H9 (cell line): ENCODE measurements at regions not wholly inside any gene's neighbourhood (a gene's known extent, or its start where the extent isn't known, plus 50 kb on each side); places are given as distances from the start of the nearest gene placed in this dataset.

Experiments used
- DNase-seq: peaks from one replicate; pipeline ENCODE4 v3.0.0-alpha.2; 2017
- H2AFZ ChIP-seq: one replicate; pipeline ENCODE4 v1.6.1; 2013; ENCODE audit warnings: mild to moderate bottlenecking, low read length, control low read depth, moderate library complexity
- H2AK5ac ChIP-seq: 2 replicates; pipeline ENCODE4 v1.6.1; 2013; ENCODE audit warnings: low read length, control low read depth, mixed read lengths; ENCODE audit not compliant: insufficient read length
- H2BK120ac ChIP-seq: one replicate; pipeline ENCODE4 v1.6.1; 2013; ENCODE audit warnings: low read depth, mild to moderate bottlenecking, low read length, control low read depth, inconsistent platforms; ENCODE audit not compliant: poor library complexity, severe bottlenecking
- H2BK12ac ChIP-seq: 2 replicates; pipeline ENCODE4 v1.6.1; 2013; ENCODE audit warnings: low read length, control low read depth, mixed read lengths, low read depth; ENCODE audit not compliant: insufficient read length
- H2BK15ac ChIP-seq: 2 replicates; pipeline ENCODE4 v1.6.1; 2013; ENCODE audit warnings: low read depth, low read length, control low read depth
- H2BK20ac ChIP-seq: one replicate; pipeline ENCODE4 v1.6.1; 2013; ENCODE audit warnings: low read depth, mild to moderate bottlenecking, low read length, control low read depth, inconsistent platforms; ENCODE audit not compliant: poor library complexity, severe bottlenecking
- H2BK5ac ChIP-seq: 2 replicates; pipeline ENCODE4 v1.6.1; 2013; ENCODE audit warnings: low read length, control low read depth, mixed read lengths; ENCODE audit not compliant: insufficient read length
- H3K14ac ChIP-seq: 2 replicates; pipeline ENCODE4 v1.6.1; 2013; ENCODE audit warnings: low read length, control low read depth; ENCODE audit not compliant: insufficient read depth
- H3K18ac ChIP-seq: 2 replicates; pipeline ENCODE4 v1.6.1; 2013; ENCODE audit warnings: low read depth, mild to moderate bottlenecking, mixed read lengths, low read length, control low read depth; ENCODE audit not compliant: insufficient read length
- H3K23ac ChIP-seq: 2 replicates; pipeline ENCODE4 v1.6.1; 2013; ENCODE audit warnings: low read length, control low read depth, mixed read lengths, low read depth; ENCODE audit not compliant: insufficient read length
- H3K23me2 ChIP-seq: 2 replicates; pipeline ENCODE4 v1.6.1; 2013; ENCODE audit warnings: low read depth, mild to moderate bottlenecking, mixed read lengths, low read length, control low read depth; ENCODE audit not compliant: insufficient read length, poor library complexity, severe bottlenecking
- H3K27ac ChIP-seq: 2 replicates; pipeline ENCODE4 v1.5.1; 2013; ENCODE audit warnings: low read length, control low read depth, mixed read lengths, low read depth; ENCODE audit not compliant: insufficient read length
- H3K27me3 ChIP-seq: 2 replicates; pipeline ENCODE4 v1.6.1; 2013; ENCODE audit warnings: low read length, control low read depth, inconsistent platforms; ENCODE audit not compliant: insufficient read depth
- H3K4ac ChIP-seq: 2 replicates; pipeline ENCODE4 v1.6.1; 2013; ENCODE audit warnings: low read depth, mild to moderate bottlenecking, control low read depth, inconsistent platforms, low read length, moderate library complexity
- H3K4me1 ChIP-seq: 2 replicates; pipeline ENCODE4 v1.6.1; 2013; ENCODE audit warnings: low read length, control low read depth, inconsistent platforms; ENCODE audit not compliant: insufficient read depth
- H3K4me2 ChIP-seq: 2 replicates; pipeline ENCODE4 v1.6.1; 2013; ENCODE audit warnings: low read length, control low read depth, mixed read lengths; ENCODE audit not compliant: insufficient read length, insufficient read depth
- H3K56ac ChIP-seq: 2 replicates; pipeline ENCODE4 v1.6.1; 2013; ENCODE audit warnings: low read depth, mild to moderate bottlenecking, mixed read lengths, low read length, control low read depth; ENCODE audit not compliant: insufficient read length
- H3K79me1 ChIP-seq: 2 replicates; pipeline ENCODE4 v1.6.1; 2013; ENCODE audit warnings: low read depth, mild to moderate bottlenecking, moderate library complexity, low read length, control low read depth, inconsistent platforms; ENCODE audit not compliant: insufficient read depth, poor library complexity, severe bottlenecking
- H3K79me2 ChIP-seq: 2 replicates; pipeline ENCODE4 v1.6.1; 2013; ENCODE audit warnings: low read length, control low read depth, inconsistent platforms; ENCODE audit not compliant: insufficient read depth
- H3K9ac ChIP-seq: 2 replicates; pipeline ENCODE4 v1.6.1; 2013; ENCODE audit warnings: low read length, control low read depth, mixed read lengths; ENCODE audit not compliant: insufficient read length; ENCODE audit errors: extremely low read depth
- H3K9me3 ChIP-seq: one replicate; pipeline ENCODE4 v1.6.1; 2013; ENCODE audit warnings: low read depth, low read length, inconsistent platforms; ENCODE audit not compliant: control insufficient read depth
- H3T11ph ChIP-seq: one replicate; pipeline ENCODE4 v1.6.1; 2013; ENCODE audit warnings: mild to moderate bottlenecking, low read length, control low read depth, inconsistent platforms
- H4K20me1 ChIP-seq: one replicate; pipeline ENCODE4 v1.6.1; 2013; ENCODE audit not compliant: control insufficient read depth, insufficient read length, insufficient read depth
- H4K5ac ChIP-seq: 2 replicates; pipeline ENCODE4 v1.6.1; 2013; ENCODE audit warnings: low read depth, mild to moderate bottlenecking, mixed read lengths, low read length, control low read depth; ENCODE audit not compliant: insufficient read length
- H4K8ac ChIP-seq: replicated peaks from 2 replicates; pipeline ENCODE4 v1.6.1; 2013; ENCODE audit warnings: low read length, control low read depth, mixed read lengths, low read depth; ENCODE audit not compliant: insufficient read length
- H4K91ac ChIP-seq: 2 replicates; pipeline ENCODE4 v1.6.1; 2013; ENCODE audit warnings: low read depth, mild to moderate bottlenecking, moderate library complexity, mixed read lengths, low read length, control low read depth; ENCODE audit not compliant: insufficient read length
- H3K27ac Mint-ChIP-seq, 3 experiments: 2 replicates in 2 of 3; 3 replicates in 1 of 3; pipeline ENCODE4 v1.8.0; 2020 to 2021; ENCODE audit warnings: mixed read lengths in 3 of 3, mild to moderate bottlenecking in 1 of 3, moderate library complexity in 1 of 3
- H3K27me3 Mint-ChIP-seq: 2 replicates; pipeline ENCODE4 v1.8.0; 2021; ENCODE audit warnings: low read depth, mild to moderate bottlenecking, moderate library complexity, mixed read lengths
- H3K36me3 Mint-ChIP-seq, 3 experiments: 2 replicates in 2 of 3; 3 replicates in 1 of 3; pipeline ENCODE4 v1.8.0; 2020 to 2021; ENCODE audit warnings: low read depth in 3 of 3, mixed read lengths in 3 of 3; ENCODE audit not compliant: insufficient read depth in 1 of 3
- H3K4me1 Mint-ChIP-seq, 2 experiments: 2 replicates each; pipeline ENCODE4 v1.8.0; 2020; ENCODE audit warnings: mixed read lengths in 2 of 2
- H3K4me3 Mint-ChIP-seq, 2 experiments: 2 replicates in 1 of 2; 3 replicates in 1 of 2; pipeline ENCODE4 v1.8.0; 2020 to 2021; ENCODE audit warnings: mild to moderate bottlenecking in 2 of 2, mixed read lengths in 2 of 2, moderate library complexity in 1 of 2
- H3K9me3 Mint-ChIP-seq, 2 experiments: 2 replicates in 1 of 2; 3 replicates in 1 of 2; pipeline ENCODE4 v1.8.0; 2020; ENCODE audit warnings: mild to moderate bottlenecking in 2 of 2, mixed read lengths in 2 of 2, moderate library complexity in 1 of 2
- WGBS: extraction: QIAGEN DNeasy Blood & Tissue Kit; methylation state at CpG from one replicate; pipeline ENCODE4 v1.1.7; 2013; ENCODE audit warnings: missing lambda C conversion rate, low lambda C conversion rate, mixed read lengths; ENCODE audit not compliant: insufficient read length; ENCODE audit errors: extremely low coverage; 5-methylcytosine and 5-hydroxymethylcytosine counted together
- TF ChIP-seq, protein P1 (sequence below): fragments of 200-600 bp; sonication (generic); conservative IDR thresholded peaks from 3 replicates; pipeline ENCODE4 v1.8.0; 2021; ENCODE audit warnings: antibody characterized with exemption, mild to moderate bottlenecking

DNA sequence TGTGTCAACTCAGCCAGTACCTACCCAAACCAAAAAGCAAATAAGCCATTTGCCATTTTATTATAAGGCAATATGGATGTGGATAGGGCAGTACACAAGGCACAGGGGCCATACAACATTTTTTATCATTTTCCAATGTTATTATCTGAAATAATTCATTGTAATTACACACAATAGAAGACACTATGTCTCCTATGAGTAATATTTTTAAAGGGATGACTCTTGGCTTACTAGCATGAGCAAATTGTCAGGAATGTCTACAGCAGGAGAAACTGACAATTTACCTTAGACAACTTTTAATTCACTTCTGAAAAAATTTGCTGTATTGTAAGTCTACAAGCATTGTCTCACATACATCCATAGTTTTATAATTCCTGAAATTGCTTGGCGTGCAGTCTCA is 1193.9 kb upstream of the CELF4 start:
- Mint-ChIP-seq H3K27me3 (no peaks in the 10 kb centered on the region), H3K27ac (no peak overlapping the region), H3K9me3 (no peaks in the 10 kb centered on the region), H3K36me3 (no peaks in the 10 kb centered on the region), H3K4me1 (peaks cover 3 to 6% of the 10 kb centered on the region in 2 experiments), H3K4me3 (no peak overlapping the region)
- no peaks in the 10 kb centered on the region for H3K79me1 ChIP-seq
- no peak overlapping the region for H2BK5ac ChIP-seq
- H4K8ac ChIP-seq: no peak overlapping the region
- no peaks in the 10 kb centered on the region for H3K23me2 ChIP-seq
- no peak overlapping the region for H3K18ac ChIP-seq
- H3K56ac ChIP-seq: no peak overlapping the region
- H3K4me1 ChIP-seq: no peaks in the 10 kb centered on the region
- H3K9me3 ChIP-seq: no peaks in the 10 kb centered on the region
- no peak overlapping the region for H3K4me2 ChIP-seq
- no peak overlapping the region for H4K91ac ChIP-seq
- H2AFZ ChIP-seq: no peak overlapping the region
- H2BK20ac ChIP-seq: no peak overlapping the region
- H3K14ac ChIP-seq: no peak overlapping the region
- no peaks in the 10 kb centered on the region for H3K79me2 ChIP-seq
- no peak overlapping the region for H2BK120ac ChIP-seq
- H2AK5ac ChIP-seq: no peak overlapping the region
- H3K27ac ChIP-seq: no peak overlapping the region
- no peak overlapping the region for H4K5ac ChIP-seq
- H4K20me1 ChIP-seq: no peaks in the 10 kb centered on the region
- no peak overlapping the region for H3K9ac ChIP-seq
- no CpG with 5 or more reads among the region's 1 CpG for WGBS
- no peak overlapping the region for H3K4ac ChIP-seq
- no peak overlapping the region for H3K23ac ChIP-seq
- H2BK15ac ChIP-seq: no peak overlapping the region
- no peak overlapping the region for H3T11ph ChIP-seq
- no peak for DNase-seq
- no peak overlapping the region for H2BK12ac ChIP-seq
- no peaks in the 10 kb centered on the region for H3K27me3 ChIP-seq
- TF ChIP-seq, protein P1, sequence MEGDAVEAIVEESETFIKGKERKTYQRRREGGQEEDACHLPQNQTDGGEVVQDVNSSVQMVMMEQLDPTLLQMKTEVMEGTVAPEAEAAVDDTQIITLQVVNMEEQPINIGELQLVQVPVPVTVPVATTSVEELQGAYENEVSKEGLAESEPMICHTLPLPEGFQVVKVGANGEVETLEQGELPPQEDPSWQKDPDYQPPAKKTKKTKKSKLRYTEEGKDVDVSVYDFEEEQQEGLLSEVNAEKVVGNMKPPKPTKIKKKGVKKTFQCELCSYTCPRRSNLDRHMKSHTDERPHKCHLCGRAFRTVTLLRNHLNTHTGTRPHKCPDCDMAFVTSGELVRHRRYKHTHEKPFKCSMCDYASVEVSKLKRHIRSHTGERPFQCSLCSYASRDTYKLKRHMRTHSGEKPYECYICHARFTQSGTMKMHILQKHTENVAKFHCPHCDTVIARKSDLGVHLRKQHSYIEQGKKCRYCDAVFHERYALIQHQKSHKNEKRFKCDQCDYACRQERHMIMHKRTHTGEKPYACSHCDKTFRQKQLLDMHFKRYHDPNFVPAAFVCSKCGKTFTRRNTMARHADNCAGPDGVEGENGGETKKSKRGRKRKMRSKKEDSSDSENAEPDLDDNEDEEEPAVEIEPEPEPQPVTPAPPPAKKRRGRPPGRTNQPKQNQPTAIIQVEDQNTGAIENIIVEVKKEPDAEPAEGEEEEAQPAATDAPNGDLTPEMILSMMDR: no peak
